Duodenal mucosa (tissue), 2 donors: ENCODE measurements at regions not wholly inside any gene's neighbourhood (a gene's known extent, or its start where the extent isn't known, plus 50 kb on each side); places are given as distances from the start of the nearest gene placed in this dataset.

Source experiments
- H3K27ac ChIP-seq: one replicate; pipeline ENCODE4 v1.7.0; 2013; ENCODE audit warnings: low read depth, low read length
- H3K27me3 ChIP-seq, 2 donors: one replicate each; pipeline ENCODE4 v1.7.0; 2013; ENCODE audit warnings: low read length in 2 of 2, control low read depth in 1 of 2; ENCODE audit not compliant: insufficient read depth in 2 of 2, control insufficient read depth in 1 of 2
- H3K36me3 ChIP-seq, 2 donors: one replicate each; pipeline ENCODE4 v1.7.0; 2013; ENCODE audit warnings: low read length in 2 of 2, control low read depth in 1 of 2; ENCODE audit not compliant: insufficient read depth in 2 of 2, control insufficient read depth in 1 of 2
- H3K4me1 ChIP-seq, 2 donors: one replicate each; pipeline ENCODE4 v1.7.0; 2013; ENCODE audit warnings: low read length in 2 of 2, control low read depth in 1 of 2; ENCODE audit not compliant: insufficient read depth in 2 of 2, control insufficient read depth in 1 of 2
- H3K4me3 ChIP-seq, 2 donors: one replicate each; pipeline ENCODE4 v1.7.0; 2013; ENCODE audit warnings: low read length in 2 of 2, low read depth in 1 of 2
- H3K9ac ChIP-seq, 2 donors: one replicate each; pipeline ENCODE4 v1.7.0; 2013; ENCODE audit warnings: low read length in 2 of 2, low read depth in 1 of 2
- H3K9me3 ChIP-seq, 2 donors: one replicate each; pipeline ENCODE4 v1.7.0; 2013; ENCODE audit warnings: low read length in 2 of 2, control low read depth in 1 of 2; ENCODE audit not compliant: control insufficient read depth in 1 of 2

DNA sequence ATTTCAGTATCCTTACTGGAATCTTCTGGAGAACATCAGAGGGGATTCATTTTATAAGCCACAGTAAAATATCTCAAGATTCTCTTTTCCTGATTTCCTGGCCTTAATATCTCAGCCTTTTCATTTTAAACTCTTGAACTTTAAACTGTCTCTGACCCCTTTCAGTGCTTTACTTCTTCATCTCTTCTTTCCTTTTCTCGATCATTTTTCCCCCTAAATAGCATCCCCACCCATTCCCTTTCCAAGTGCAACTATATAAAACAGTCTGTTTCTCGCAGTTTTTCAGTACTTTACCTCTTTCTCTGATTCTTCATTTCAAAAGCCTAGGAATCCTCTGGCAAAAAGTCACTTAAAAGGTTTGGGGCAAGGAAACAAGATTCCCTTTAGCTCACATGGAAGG, 80.5 kb downstream of the PALM2AKAP2 start:
- Histone ChIP-seq H3K36me3 (no peaks in the 10 kb centered on the region), H3K4me1 (no peaks in the 10 kb centered on the region), H3K9ac (no peak overlapping the region), H3K27ac (no peak overlapping the region), H3K4me3 (no peak overlapping the region), H3K27me3 (peaks cover 0 to 2% of the 10 kb centered on the region in 2 donors), H3K9me3 (no peaks in the 10 kb centered on the region)

DNA sequence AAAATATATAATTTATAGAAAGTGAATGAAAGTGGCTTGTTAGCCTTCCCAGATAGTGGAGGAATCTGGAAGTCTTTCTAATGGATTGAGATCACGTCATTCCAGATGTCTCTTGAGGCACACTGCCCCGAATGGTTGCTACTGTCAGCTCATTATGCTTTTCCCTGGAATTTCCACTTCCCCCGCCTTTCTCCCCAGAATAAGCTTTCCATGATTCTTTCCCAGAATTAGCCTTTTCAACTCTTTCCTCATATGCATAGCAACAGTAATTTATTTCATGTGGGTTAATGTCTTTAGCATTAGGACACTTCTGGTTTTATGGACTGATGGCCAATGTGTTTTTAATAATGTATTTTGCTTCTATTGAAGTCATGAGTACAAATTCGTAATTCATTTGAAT, 81.5 kb downstream of the PALM2AKAP2 start:
- H3K4me1 ChIP-seq = no peaks in the 10 kb centered on the region
- H3K4me3 ChIP-seq = no peak overlapping the region
- H3K9ac ChIP-seq = no peak overlapping the region
- no peaks in the 10 kb centered on the region for H3K36me3 ChIP-seq
- H3K27me3 ChIP-seq = no peaks in the 10 kb centered on the region
- H3K27ac ChIP-seq = no peak overlapping the region
- H3K9me3 ChIP-seq = no peaks in the 10 kb centered on the region

DNA sequence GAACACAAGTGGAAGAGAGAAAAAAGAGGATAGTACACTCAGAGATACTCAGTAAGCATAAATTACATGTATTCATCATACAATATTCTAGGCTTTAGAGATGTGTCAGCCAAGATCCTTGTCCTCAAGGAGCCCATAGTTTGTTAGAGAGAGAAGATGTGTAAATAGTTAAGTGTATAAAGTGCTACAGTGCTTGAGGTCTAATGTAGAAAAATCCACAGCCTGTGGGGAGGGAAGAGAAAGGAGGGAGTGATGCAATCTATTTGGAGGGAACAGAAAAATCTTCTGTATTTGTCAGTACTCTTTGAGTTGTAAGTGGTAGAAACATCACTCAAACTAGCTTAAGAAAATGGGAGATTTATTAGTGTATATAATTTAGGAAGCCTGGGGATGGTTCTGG, 81.9 kb downstream of the PALM2AKAP2 start:
- no peaks in the 10 kb centered on the region for H3K36me3 ChIP-seq
- no peak overlapping the region for H3K9ac ChIP-seq
- H3K27me3 ChIP-seq = no peaks in the 10 kb centered on the region
- no peak overlapping the region for H3K4me3 ChIP-seq
- no peak overlapping the region for H3K27ac ChIP-seq
- no peaks in the 10 kb centered on the region for H3K4me1 ChIP-seq
- H3K9me3 ChIP-seq = no peaks in the 10 kb centered on the region

DNA sequence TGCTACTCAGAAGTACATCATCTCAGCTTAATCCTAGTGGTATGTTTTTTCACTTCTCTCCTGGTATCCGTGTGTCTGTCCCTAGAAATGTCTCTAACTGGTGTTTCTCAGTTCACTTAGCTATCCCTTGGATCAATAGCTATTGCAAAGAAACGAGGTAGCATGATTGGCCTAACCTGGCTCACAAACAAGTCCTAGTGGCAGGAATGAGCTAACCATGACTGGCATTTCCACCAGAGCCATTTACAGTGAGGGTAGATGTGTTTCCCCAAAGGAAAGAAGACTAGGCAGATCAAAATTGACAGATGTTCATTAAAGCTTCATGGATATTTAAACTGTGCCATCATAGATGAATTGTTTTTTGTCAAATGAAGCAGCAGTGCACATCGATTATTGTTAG, 82.5 kb downstream of the PALM2AKAP2 start:
- Histone ChIP-seq H3K36me3 (no peaks in the 10 kb centered on the region), H3K4me1 (no peaks in the 10 kb centered on the region), H3K9ac (no peak overlapping the region), H3K27ac (no peak overlapping the region), H3K4me3 (no peak overlapping the region), H3K9me3 (no peaks in the 10 kb centered on the region), H3K27me3 (no peaks in the 10 kb centered on the region)

DNA sequence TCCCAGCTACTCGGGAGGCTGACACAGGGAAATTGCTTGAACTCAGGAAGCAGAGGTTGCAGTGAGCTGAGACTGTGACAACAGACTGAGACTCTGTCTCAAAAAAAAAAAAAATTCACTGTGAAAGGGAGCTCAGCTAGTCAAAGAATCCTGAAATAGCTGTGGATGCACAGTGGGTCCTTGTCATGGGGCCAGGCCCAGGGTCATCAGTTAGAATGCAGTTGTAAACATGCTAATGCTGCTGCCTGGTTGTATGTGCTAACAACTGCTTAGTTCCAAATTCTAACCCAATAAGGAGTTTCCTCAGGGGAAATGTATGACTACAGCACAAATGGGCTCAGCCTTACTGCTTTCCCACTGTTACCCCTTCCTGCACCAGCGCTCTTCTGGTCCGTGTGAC, 84.0 kb downstream of the PALM2AKAP2 start:
- no peaks in the 10 kb centered on the region for H3K4me1 ChIP-seq
- no peak overlapping the region for H3K27ac ChIP-seq
- H3K9me3 ChIP-seq = no peaks in the 10 kb centered on the region
- no peak overlapping the region for H3K4me3 ChIP-seq
- H3K36me3 ChIP-seq = no peaks in the 10 kb centered on the region
- H3K27me3 ChIP-seq = no peaks in the 10 kb centered on the region
- no peak overlapping the region for H3K9ac ChIP-seq

DNA sequence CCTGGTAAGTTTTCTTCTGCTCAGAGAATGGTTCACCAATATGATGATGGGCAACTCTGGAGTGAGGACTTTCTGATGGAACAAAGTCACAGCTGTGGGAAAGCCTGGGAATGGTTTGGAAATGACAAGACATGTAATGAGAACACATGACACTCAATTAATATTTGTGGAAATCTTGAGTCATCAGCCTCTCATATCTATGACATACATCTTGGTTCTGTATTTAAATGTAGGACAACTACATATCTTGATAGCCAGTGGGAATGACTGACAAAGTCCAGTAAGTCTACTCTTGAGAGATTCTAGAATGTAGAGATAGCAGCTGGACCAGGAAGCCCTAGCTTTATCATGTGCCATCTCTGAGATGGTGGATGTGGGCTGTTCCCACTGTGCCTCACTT, 85.5 kb downstream of the PALM2AKAP2 start:
- no peaks in the 10 kb centered on the region for H3K9me3 ChIP-seq
- no peak overlapping the region for H3K27ac ChIP-seq
- H3K36me3 ChIP-seq = no peaks in the 10 kb centered on the region
- no peak overlapping the region for H3K4me3 ChIP-seq
- H3K4me1 ChIP-seq = no peaks in the 10 kb centered on the region
- H3K9ac ChIP-seq = no peak overlapping the region
- H3K27me3 ChIP-seq = no peaks in the 10 kb centered on the region

DNA sequence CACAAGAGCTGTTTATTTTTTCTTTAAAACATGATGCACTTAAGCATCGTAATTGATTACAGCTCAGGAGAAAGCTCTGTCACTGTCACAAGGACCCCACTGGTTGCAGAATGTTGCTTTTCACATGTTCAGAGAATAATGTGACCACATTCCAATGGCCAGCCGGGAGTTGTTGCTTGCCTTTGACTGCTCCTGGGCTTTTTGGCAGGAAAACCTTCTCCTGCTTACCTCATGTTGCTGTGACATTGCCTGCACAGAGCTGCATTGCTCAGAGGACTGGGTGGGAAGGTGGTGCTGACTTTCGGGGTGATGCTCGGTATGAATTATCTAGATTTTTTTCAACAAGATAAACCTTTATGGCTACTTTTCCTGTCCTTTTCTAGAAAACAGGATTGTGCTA, 88.2 kb downstream of the PALM2AKAP2 start:
- Histone ChIP-seq H3K9me3 (no peaks in the 10 kb centered on the region), H3K9ac (no peak overlapping the region), H3K27me3 (no peaks in the 10 kb centered on the region), H3K4me3 (no peak overlapping the region), H3K27ac (no peak overlapping the region), H3K4me1 (no peaks in the 10 kb centered on the region), H3K36me3 (no peaks in the 10 kb centered on the region)

DNA sequence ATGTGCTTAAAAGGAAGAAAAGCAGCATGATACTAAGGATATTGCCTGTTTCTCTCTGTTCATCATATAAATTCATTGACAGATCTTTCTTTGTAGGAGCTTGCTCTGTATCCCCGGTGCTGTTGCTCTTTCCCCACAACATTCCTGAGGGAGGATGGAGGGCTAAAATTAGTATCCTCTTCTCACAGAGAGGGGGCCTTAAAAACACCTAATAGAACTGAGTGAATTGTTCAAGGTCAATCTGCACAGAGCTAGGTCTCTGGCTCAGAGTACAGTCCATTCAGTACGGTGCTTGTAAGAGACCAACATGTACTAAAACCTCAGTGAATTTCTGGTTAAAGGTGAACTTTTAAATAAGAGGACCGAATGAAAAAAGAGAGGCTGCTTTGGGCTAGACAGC, 88.7 kb downstream of the PALM2AKAP2 start:
- H3K9ac ChIP-seq = no peak overlapping the region
- H3K27ac ChIP-seq = no peak overlapping the region
- H3K9me3 ChIP-seq = no peaks in the 10 kb centered on the region
- no peaks in the 10 kb centered on the region for H3K4me1 ChIP-seq
- no peaks in the 10 kb centered on the region for H3K36me3 ChIP-seq
- H3K4me3 ChIP-seq = no peak overlapping the region
- H3K27me3 ChIP-seq = no peaks in the 10 kb centered on the region

DNA sequence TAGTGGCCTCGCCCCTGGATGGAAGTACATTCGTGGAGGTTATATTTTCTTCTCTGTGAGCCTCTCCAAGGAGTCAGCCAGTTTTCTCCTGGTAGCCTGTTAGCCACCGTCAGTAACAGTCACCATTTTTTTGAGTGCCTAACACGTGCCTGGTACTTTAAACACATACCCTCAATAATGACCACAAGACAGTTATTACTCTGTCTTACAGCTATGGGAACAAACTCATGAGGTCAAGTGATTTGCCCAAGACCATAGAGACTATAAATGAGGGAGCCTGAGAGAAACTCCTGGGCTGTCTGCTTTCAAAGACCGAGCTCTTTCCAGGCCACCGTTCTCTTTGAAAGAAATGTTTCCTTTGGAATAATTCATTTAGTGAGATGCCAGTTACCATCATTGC, 90.4 kb downstream of the PALM2AKAP2 start:
- Histone ChIP-seq H3K4me1 (no peaks in the 10 kb centered on the region), H3K27me3 (peaks cover 0 to 3% of the 10 kb centered on the region in 2 donors), H3K9ac (no peak overlapping the region), H3K9me3 (no peaks in the 10 kb centered on the region), H3K4me3 (no peak overlapping the region), H3K27ac (no peak overlapping the region), H3K36me3 (no peaks in the 10 kb centered on the region)

DNA sequence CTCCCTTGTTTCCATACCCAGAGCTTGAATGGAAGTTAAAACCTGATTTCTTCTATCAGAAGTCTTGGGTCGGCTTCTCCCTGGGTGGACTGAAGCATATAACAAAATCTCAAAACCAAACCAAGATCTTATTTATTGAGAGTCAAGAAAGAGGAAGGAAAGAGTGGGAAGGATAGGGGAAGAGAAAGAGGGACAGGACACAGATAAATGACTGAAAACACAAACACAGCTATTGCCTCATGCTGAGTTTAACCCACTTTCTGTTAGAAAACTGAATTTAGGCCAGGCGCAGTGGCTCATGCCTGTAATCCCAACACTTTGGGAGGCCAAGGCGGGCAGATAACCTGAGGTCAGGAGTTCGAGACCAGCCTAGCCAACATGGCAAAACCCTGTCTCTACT, 92.9 kb downstream of the PALM2AKAP2 start:
- H3K4me1 ChIP-seq = no peaks in the 10 kb centered on the region
- H3K9me3 ChIP-seq = no peaks in the 10 kb centered on the region
- no peak overlapping the region for H3K27ac ChIP-seq
- peaks cover 0 to 3% of the 10 kb centered on the region in 2 donors for H3K27me3 ChIP-seq
- no peak overlapping the region for H3K4me3 ChIP-seq
- no peak overlapping the region for H3K9ac ChIP-seq
- H3K36me3 ChIP-seq = no peaks in the 10 kb centered on the region

DNA sequence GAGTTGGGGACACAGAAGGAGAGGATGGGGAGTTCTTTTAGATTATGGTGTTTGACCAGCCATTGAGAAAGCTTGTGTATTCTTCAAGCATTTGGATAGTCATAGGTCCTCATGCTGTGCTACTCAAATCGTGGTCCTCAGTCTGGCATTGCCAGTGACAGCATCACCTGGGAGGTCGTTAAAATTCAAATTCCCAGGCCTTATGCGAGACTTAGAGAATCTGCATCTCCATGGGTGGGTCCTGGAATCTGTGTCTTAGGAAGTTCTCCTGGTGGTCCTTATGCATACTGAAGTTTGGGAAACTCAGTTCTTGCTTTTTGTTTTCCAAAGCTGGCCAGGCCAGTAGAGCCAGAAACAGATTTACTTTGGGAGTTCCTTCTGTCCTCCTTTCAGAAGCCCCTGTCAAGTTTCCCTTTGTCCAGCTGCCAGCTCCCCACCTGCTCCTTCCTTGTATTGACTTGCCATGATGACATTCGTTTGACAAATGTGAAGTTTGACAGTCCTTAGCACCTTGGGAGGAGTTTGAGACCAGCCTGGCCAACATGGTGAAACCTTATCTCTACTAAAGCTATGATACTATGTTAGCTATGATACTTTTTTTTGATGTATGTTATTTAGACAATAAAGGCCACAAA, 95.6 kb downstream of the PALM2AKAP2 start:
- no peak overlapping the region for H3K27ac ChIP-seq

More for the DNA sequence above, 95.6 kb downstream of the PALM2AKAP2 start:
- H3K4me1 ChIP-seq = no peaks in the 10 kb centered on the region
- H3K4me3 ChIP-seq = no peak overlapping the region
- H3K27me3 ChIP-seq = peaks cover 0 to 3% of the 10 kb centered on the region in 2 donors
- no peaks in the 10 kb centered on the region for H3K36me3 ChIP-seq
- no peaks in the 10 kb centered on the region for H3K9me3 ChIP-seq
- no peak overlapping the region for H3K9ac ChIP-seq
